ENCODE measurements at regions not wholly inside any gene's neighbourhood (a gene's known extent, or its start where the extent isn't known, plus 50 kb on each side); places are given as distances from the start of the nearest gene placed in this dataset.
"Not testable (repeated sequence)": the region's sequence is repeated elsewhere in the genome, so short reads cannot be mapped to it uniquely, and the experiment has no call there.

GRCh38 chr11:115607621-115608221 lies 103.5 kb upstream of the CADM1 start:
- in situ Hi-C loops (cut with MboI; ENCODE audit: low pct_unique_long_range_greater_than_20kb, low sequenced_read_pairs, unreplicated experiment), result no loop called here
- TF ChIP-seq, protein P1, sequence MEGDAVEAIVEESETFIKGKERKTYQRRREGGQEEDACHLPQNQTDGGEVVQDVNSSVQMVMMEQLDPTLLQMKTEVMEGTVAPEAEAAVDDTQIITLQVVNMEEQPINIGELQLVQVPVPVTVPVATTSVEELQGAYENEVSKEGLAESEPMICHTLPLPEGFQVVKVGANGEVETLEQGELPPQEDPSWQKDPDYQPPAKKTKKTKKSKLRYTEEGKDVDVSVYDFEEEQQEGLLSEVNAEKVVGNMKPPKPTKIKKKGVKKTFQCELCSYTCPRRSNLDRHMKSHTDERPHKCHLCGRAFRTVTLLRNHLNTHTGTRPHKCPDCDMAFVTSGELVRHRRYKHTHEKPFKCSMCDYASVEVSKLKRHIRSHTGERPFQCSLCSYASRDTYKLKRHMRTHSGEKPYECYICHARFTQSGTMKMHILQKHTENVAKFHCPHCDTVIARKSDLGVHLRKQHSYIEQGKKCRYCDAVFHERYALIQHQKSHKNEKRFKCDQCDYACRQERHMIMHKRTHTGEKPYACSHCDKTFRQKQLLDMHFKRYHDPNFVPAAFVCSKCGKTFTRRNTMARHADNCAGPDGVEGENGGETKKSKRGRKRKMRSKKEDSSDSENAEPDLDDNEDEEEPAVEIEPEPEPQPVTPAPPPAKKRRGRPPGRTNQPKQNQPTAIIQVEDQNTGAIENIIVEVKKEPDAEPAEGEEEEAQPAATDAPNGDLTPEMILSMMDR (IDR thresholded peaks at IDR 0.05; ENCODE audit: extremely low read depth, insufficient read depth, missing control alignments), result no peak

GRCh38 chr11:115606498-115607220 lies 102.4 kb upstream of the CADM1 start:
- in situ Hi-C loops (cut with MboI; ENCODE audit: low pct_unique_long_range_greater_than_20kb, low sequenced_read_pairs, unreplicated experiment), result no loop called here
- TF ChIP-seq, protein P1 (IDR thresholded peaks at IDR 0.05; ENCODE audit: extremely low read depth, insufficient read depth, missing control alignments), result no peak
- DNase-seq (ENCODE audit: low spot score), result no peak

More at GRCh38 chr11:115607621-115608221, 103.5 kb upstream of the CADM1 start:
- no peak for DNase-seq (ENCODE audit: low spot score)

GRCh38 chr11:115605871-115606497 lies 101.8 kb upstream of the CADM1 start:
- TF ChIP-seq, protein P1 (IDR thresholded peaks at IDR 0.05; ENCODE audit: extremely low read depth, insufficient read depth, missing control alignments), result no peak
- in situ Hi-C loops (cut with MboI; ENCODE audit: low pct_unique_long_range_greater_than_20kb, low sequenced_read_pairs, unreplicated experiment), result no loop called here
- no peak for DNase-seq (ENCODE audit: low spot score)

GRCh38 chr11:115605397-115605796 lies 101.2 kb upstream of the CADM1 start:
- in situ Hi-C loops (cut with MboI; ENCODE audit: low pct_unique_long_range_greater_than_20kb, low sequenced_read_pairs, unreplicated experiment); DNase-seq (ENCODE audit: low spot score): not testable (repeated sequence)

GRCh38 chr11:115599125-115599524 lies 94.9 kb upstream of the CADM1 start:
- in situ Hi-C loops (cut with MboI; ENCODE audit: low pct_unique_long_range_greater_than_20kb, low sequenced_read_pairs, unreplicated experiment), result no loop called here
- no peak for DNase-seq (ENCODE audit: low spot score)
- TF ChIP-seq, protein P1 (IDR thresholded peaks at IDR 0.05; ENCODE audit: extremely low read depth, insufficient read depth, missing control alignments), result no peak

DNA sequence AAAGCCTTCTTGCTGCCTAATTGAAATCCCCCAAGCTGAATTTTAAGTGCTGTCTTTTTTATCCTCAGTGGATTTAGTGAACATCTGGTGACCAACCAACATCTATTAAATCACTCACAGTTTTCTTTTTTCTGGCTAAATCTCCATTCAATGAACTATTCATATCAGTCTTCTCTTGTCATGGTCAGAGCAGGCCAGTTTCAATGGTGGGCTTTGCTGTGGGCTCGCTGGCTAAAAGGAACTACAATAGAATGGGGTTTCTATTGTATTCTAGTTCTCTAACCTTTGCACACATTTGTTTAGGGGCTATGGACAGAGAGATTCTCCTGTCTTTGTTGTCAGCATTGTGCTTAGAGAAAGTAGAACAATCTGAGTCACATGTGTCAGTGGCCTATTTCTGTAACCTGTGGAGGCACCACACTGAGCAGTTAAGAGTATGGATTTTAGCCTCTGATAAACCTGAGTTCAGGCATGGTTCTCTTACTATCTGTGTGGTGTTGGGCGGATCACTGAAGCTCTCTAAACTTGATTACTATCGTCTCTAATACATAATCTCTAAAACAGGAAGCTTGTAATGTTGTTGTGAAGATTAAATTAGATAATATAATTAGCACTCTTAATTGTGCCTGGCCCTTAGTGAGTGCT lies 94.2 kb upstream of the CADM1 start:
- no peak for DNase-seq (ENCODE audit: low spot score)
- in situ Hi-C loops (cut with MboI; ENCODE audit: low pct_unique_long_range_greater_than_20kb, low sequenced_read_pairs, unreplicated experiment), result no loop called here
- TF ChIP-seq, protein P1 (IDR thresholded peaks at IDR 0.05; ENCODE audit: extremely low read depth, insufficient read depth, missing control alignments), result no peak

All from GM13977 (cell line).